ENCODE measurements at regions not wholly inside any gene's neighbourhood (a gene's known extent, or its start where the extent isn't known, plus 50 kb on each side); places are given as distances from the start of the nearest gene placed in this dataset.

- no peak for ATAC-seq (ENCODE audit: low FRiP score)
- no peak for DNase-seq (ENCODE audit: low spot score)
- TF ChIP-seq CTCF (IDR thresholded peaks at IDR 0.05), result no peak
These were observed 960.5 kb downstream of the GATA3 start for GRCh38 chr10:9015005-9015404.

- ATAC-seq (ENCODE audit: low FRiP score) (no peak), DNase-seq (ENCODE audit: low spot score) (no peak)
- TF ChIP-seq CTCF (IDR thresholded peaks at IDR 0.05), result no peak
These were observed 961.0 kb downstream of the GATA3 start for GRCh38 chr10:9015447-9015846.

GRCh38 chr10:9016930-9017329 is 962.4 kb downstream of the GATA3 start:
- ATAC-seq (ENCODE audit: low FRiP score) (no peak), DNase-seq (ENCODE audit: low spot score) (no peak)
- no peak for TF ChIP-seq CTCF (IDR thresholded peaks at IDR 0.05)

- TF ChIP-seq CTCF (IDR thresholded peaks at IDR 0.05), result no peak
- ATAC-seq (ENCODE audit: low FRiP score) (no peak), DNase-seq (ENCODE audit: low spot score) (no peak)
These were observed 964.0 kb downstream of the GATA3 start for GRCh38 chr10:9018195-9019173.

GRCh38 chr10:9023206-9023605 is 968.7 kb downstream of the GATA3 start:
- no peak for TF ChIP-seq CTCF (IDR thresholded peaks at IDR 0.05)
- DNase-seq (ENCODE audit: low spot score) (no peak), ATAC-seq (ENCODE audit: low FRiP score) (no peak)

GRCh38 chr10:9024210-9024609 is 969.7 kb downstream of the GATA3 start:
- no peak for DNase-seq (ENCODE audit: low spot score)
- no peak for ATAC-seq (ENCODE audit: low FRiP score)
- no peak for TF ChIP-seq CTCF (IDR thresholded peaks at IDR 0.05)

GRCh38 chr10:9028231-9028630 is 973.7 kb downstream of the GATA3 start:
- ATAC-seq (ENCODE audit: low FRiP score), result no peak
- no peak for DNase-seq (ENCODE audit: low spot score)
- no peak for TF ChIP-seq CTCF (IDR thresholded peaks at IDR 0.05)
